ENCODE measurements at regions not wholly inside any gene's neighbourhood (a gene's known extent, or its start where the extent isn't known, plus 50 kb on each side); places are given as distances from the start of the nearest gene placed in this dataset.
"Not testable (repeated sequence)": the region's sequence is repeated elsewhere in the genome, so short reads cannot be mapped to it uniquely, and the experiment has no call there.

DNA sequence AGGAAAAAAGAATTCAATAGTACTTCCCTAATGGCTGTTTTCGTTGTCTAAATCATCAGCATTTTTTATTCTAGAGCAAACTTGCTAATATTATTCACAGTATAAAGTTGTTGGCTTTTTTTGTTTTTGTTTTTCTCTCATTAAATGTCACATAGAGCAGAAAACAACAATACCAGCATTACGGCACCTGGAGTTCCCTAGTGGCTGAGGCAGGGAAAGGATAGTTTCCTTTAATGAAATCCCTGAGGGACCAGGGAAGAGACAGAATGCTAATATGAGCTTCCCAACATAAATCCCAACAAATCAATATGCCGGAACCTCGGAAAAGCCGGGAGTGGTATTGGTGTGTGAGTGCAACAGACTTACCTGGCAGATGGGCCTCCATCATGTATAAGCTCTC, 235.2 kb upstream of the ASCC3 start:
- Histone ChIP-seq H3K4me3 (ENCODE audit: low read length) (no peak overlapping the region), H3K9ac (ENCODE audit: low read depth, low read length) (no peak overlapping the region), H3K27ac (ENCODE audit: low read length) (no peak overlapping the region), H3K9me3 (ENCODE audit: insufficient read depth, low read depth, low read length) (no peaks in the 10 kb centered on the region), H3K4me1 (ENCODE audit: insufficient read depth, low read length) (peaks cover 8% of the 10 kb centered on the region; the same call in 1 of the 2 replicates), H3K27me3 (ENCODE audit: insufficient read depth, low read length) (no peaks in the 10 kb centered on the region), H3K36me3 (ENCODE audit: insufficient read depth, low read depth, low read length) (no peaks in the 10 kb centered on the region)

DNA sequence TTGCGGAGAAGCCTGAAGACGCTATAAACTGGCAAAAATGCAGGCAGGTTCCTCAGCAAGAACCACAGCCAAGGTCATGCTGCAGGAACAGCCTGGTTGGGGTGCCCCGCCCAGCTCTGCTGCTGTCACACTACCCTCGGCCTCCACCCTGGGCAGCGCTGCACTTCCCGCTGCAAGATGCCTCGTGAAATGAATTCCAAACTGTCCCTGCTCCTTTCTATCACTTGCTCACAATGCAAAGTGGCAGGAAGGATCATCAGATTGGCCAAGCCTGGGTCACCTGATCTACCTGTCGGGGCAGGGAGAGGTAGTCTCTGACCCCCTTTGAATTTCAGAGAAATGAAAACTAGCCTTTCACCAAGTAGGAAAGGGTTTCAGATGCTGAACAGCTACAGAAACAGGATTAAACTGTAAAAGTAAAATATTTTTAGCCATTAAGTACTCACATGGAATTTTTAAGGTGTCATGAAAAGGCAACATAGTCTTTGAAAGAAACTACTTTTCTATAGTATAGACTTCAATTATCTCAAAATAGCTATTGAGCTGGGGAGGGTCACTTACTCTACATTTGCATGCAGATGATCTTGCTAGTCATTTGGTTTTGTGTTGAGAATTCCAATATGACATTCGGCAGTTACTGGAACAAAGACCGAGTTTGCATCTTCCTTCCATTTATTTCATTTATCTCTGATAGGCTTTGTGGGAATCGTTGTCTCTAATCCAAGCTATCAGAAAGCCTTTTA, 236.4 kb upstream of the ASCC3 start:
- Histone ChIP-seq H3K4me1 (ENCODE audit: insufficient read depth, low read length) (peaks cover 8% of the 10 kb centered on the region; the same call in 1 of the 2 replicates), H3K4me3 (ENCODE audit: low read length) (peak overlapping the region; percentile 31; the same call in 1 of the 2 replicates), H3K27ac (ENCODE audit: low read length) (no peak overlapping the region), H3K9ac (ENCODE audit: low read depth, low read length) (no peak overlapping the region), H3K27me3 (ENCODE audit: insufficient read depth, low read length) (no peaks in the 10 kb centered on the region), H3K9me3 (ENCODE audit: insufficient read depth, low read depth, low read length) (no peaks in the 10 kb centered on the region), H3K36me3 (ENCODE audit: insufficient read depth, low read depth, low read length) (no peaks in the 10 kb centered on the region)

DNA sequence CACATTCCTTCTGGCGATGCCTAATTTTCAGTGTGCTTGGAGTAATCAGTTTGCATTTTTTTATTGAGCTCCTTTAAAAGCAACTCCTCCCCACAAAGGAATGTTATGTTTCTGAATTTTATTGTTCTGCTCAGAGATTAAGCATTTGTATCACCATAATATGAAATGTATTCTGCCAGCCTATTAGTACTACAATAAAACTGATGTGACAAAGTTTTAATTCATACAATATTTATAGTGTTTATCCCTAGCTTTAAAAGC, 236.9 kb upstream of the ASCC3 start:
- Histone ChIP-seq H3K9me3 (ENCODE audit: insufficient read depth, low read depth, low read length) (no peaks in the 10 kb centered on the region), H3K27ac (ENCODE audit: low read length) (no peak overlapping the region), H3K36me3 (ENCODE audit: insufficient read depth, low read depth, low read length) (no peaks in the 10 kb centered on the region), H3K27me3 (ENCODE audit: insufficient read depth, low read length) (no peaks in the 10 kb centered on the region), H3K9ac (ENCODE audit: low read depth, low read length) (no peak overlapping the region), H3K4me1 (ENCODE audit: insufficient read depth, low read length) (peaks cover 8% of the 10 kb centered on the region; the same call in 1 of the 2 replicates), H3K4me3 (ENCODE audit: low read length) (no peak overlapping the region)

DNA sequence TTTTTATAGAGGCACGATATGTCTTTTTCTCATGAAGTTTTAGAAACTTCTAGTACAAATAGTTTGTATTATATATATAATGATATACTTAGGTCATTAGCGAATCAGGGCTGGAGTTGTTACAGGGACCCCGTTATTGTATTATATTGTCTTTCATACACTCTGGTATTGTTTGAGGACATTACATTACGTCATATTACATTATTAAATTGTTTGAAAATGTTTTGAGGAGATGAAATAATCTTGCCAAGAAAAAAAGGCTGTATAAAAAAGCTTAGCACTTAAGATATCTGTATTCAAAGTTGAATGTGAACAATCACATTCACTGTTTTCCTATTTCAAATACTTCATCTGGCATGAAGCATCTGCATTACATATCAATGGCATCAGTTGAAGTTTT, 239.6 kb upstream of the ASCC3 start:
- no peak overlapping the region for H3K4me3 ChIP-seq (ENCODE audit: low read length)
- H3K9me3 ChIP-seq (ENCODE audit: insufficient read depth, low read depth, low read length) = no peaks in the 10 kb centered on the region
- no peak overlapping the region for H3K27ac ChIP-seq (ENCODE audit: low read length)
- no peaks in the 10 kb centered on the region for H3K27me3 ChIP-seq (ENCODE audit: insufficient read depth, low read length)
- no peaks in the 10 kb centered on the region for H3K36me3 ChIP-seq (ENCODE audit: insufficient read depth, low read depth, low read length)
- H3K9ac ChIP-seq (ENCODE audit: low read depth, low read length) = no peak overlapping the region
- peaks cover 8% of the 10 kb centered on the region; the same call in 1 of the 2 replicates for H3K4me1 ChIP-seq (ENCODE audit: insufficient read depth, low read length)

DNA sequence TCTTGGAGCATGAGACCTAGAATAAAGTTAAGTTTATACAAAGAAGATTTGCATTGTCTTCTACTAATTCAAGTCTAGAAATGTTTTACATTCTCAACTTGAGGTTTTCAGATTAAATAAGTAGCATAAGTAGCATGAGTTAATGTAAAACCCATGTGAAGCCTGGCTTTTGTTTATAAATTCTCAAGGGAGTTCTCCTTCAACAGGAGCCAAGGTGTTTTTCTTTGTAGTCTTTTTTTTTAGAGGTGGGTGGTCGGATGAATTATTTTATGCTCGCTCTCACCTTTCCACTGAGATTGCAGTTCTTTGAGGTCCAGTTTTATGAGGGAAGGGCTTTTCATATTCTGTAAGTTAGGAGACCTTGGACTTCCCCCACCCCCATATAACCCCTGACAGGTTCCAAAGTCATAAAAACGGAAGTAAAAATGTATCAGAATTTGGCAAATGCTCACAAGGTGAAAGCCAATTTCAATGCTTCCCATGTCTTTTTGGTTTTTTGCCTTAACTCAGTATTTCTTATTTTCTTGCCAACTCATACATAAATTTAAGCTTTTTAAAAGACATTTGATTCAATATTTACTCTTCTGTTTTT, 244.3 kb upstream of the ASCC3 start:
- no peak overlapping the region for H3K4me3 ChIP-seq (ENCODE audit: low read length)
- H3K9me3 ChIP-seq (ENCODE audit: insufficient read depth, low read depth, low read length) = no peaks in the 10 kb centered on the region
- H3K4me1 ChIP-seq (ENCODE audit: insufficient read depth, low read length) = no peaks in the 10 kb centered on the region
- no peaks in the 10 kb centered on the region for H3K36me3 ChIP-seq (ENCODE audit: insufficient read depth, low read depth, low read length)
- no peak overlapping the region for H3K9ac ChIP-seq (ENCODE audit: low read depth, low read length)
- H3K27ac ChIP-seq (ENCODE audit: low read length) = no peak overlapping the region
- H3K27me3 ChIP-seq (ENCODE audit: insufficient read depth, low read length) = no peaks in the 10 kb centered on the region

DNA sequence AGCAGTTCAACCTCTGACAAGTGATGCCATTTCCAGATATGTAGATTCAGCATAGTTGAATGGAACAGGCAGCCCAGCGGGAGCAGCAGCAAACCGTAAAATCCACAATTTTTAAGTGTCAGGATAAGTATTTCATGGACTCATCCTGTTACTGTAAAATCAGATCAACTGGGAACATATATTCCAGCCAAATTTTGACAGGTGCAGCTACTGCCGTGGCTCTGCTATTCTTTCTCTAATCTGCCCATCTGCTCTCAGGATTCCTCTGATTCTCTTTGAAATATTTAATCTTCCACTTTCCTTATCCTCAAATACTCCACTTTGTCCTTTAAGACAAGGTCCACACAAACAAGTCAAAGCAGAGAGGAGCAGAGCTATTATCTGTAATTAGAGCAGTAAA, 245.4 kb upstream of the ASCC3 start:
- H3K4me1 ChIP-seq (ENCODE audit: insufficient read depth, low read length) = no peaks in the 10 kb centered on the region
- H3K27ac ChIP-seq (ENCODE audit: low read length) = no peak overlapping the region
- no peaks in the 10 kb centered on the region for H3K9me3 ChIP-seq (ENCODE audit: insufficient read depth, low read depth, low read length)
- no peak overlapping the region for H3K4me3 ChIP-seq (ENCODE audit: low read length)
- no peak overlapping the region for H3K9ac ChIP-seq (ENCODE audit: low read depth, low read length)
- H3K27me3 ChIP-seq (ENCODE audit: insufficient read depth, low read length) = no peaks in the 10 kb centered on the region
- H3K36me3 ChIP-seq (ENCODE audit: insufficient read depth, low read depth, low read length) = no peaks in the 10 kb centered on the region

DNA sequence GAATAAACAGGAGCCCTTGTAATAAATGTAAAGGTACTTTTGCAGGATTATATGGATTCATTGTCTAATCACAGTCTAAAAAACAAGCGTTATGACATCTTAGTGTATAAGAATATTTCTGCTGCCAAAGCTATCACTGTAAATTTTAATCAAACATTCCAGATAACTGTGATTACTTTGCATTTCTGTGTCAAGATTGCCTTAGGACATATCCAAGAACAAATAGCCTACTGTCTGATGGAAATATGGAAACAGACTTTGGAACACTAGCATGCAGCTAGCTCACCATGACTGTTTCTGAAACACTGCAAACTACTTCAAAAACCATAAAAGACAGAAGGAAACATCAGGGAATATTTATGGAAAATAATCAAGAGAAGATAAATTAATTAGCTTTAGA, 248.7 kb upstream of the ASCC3 start:
- no peak overlapping the region for H3K4me3 ChIP-seq (ENCODE audit: low read length)
- no peaks in the 10 kb centered on the region for H3K9me3 ChIP-seq (ENCODE audit: insufficient read depth, low read depth, low read length)
- H3K4me1 ChIP-seq (ENCODE audit: insufficient read depth, low read length) = no peaks in the 10 kb centered on the region
- H3K9ac ChIP-seq (ENCODE audit: low read depth, low read length) = no peak overlapping the region
- no peaks in the 10 kb centered on the region for H3K36me3 ChIP-seq (ENCODE audit: insufficient read depth, low read depth, low read length)
- H3K27me3 ChIP-seq (ENCODE audit: insufficient read depth, low read length) = no peaks in the 10 kb centered on the region
- H3K27ac ChIP-seq (ENCODE audit: low read length) = no peak overlapping the region

DNA sequence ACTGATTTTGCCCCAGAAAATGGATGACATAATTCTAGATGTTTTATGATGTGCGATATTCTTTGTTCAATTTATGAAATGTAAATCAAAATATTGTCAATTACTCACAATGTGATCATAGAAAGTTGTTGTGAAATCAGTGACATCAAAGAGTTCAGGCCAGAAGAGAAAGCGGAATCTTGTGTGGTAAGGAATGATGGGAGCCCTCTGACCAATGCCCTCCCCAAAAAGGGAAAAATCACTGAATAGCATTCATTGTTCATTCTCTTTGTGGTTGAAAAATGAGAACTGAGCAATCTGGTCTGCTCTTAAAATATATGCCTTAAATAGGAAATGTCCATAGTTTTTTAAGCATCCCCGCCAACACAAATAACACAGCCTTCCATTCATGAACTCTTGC, 247.1 kb upstream of the GRIK2 start:
- no peaks in the 10 kb centered on the region for H3K27me3 ChIP-seq (ENCODE audit: insufficient read depth, low read length)
- no peak overlapping the region for H3K9ac ChIP-seq (ENCODE audit: low read depth, low read length)
- H3K4me1 ChIP-seq (ENCODE audit: insufficient read depth, low read length) = peaks cover 13% of the 10 kb centered on the region; the same call in 1 of the 2 replicates
- H3K27ac ChIP-seq (ENCODE audit: low read length) = no peak overlapping the region
- no peak overlapping the region for H3K4me3 ChIP-seq (ENCODE audit: low read length)
- no peaks in the 10 kb centered on the region for H3K9me3 ChIP-seq (ENCODE audit: insufficient read depth, low read depth, low read length)
- no peaks in the 10 kb centered on the region for H3K36me3 ChIP-seq (ENCODE audit: insufficient read depth, low read depth, low read length)

DNA sequence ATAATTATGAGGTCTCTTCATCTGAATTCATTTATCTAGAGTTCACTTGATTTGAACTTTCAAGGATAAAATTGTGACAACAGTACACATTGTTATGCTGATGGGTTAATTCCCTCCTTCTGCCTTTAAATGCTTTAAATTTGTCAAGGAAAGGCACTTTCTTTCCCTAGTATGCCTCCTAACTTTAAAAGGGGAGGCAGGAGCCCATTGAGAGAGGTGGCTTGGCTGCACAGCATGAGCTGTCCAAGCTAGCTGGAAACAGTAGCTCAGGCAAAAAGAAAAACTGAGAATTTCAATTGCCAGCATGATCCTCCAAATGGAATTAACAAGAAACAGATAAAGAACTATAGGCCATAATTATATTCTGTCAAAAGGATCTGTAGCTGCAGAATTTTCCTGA, 243.3 kb upstream of the GRIK2 start:
- Histone ChIP-seq H3K27me3 (ENCODE audit: insufficient read depth, low read length) (no peaks in the 10 kb centered on the region), H3K4me1 (ENCODE audit: insufficient read depth, low read length) (peaks cover 13% of the 10 kb centered on the region; the same call in 1 of the 2 replicates), H3K27ac (ENCODE audit: low read length) (no peak overlapping the region), H3K9me3 (ENCODE audit: insufficient read depth, low read depth, low read length) (no peaks in the 10 kb centered on the region), H3K4me3 (ENCODE audit: low read length) (no peak overlapping the region), H3K36me3 (ENCODE audit: insufficient read depth, low read depth, low read length) (no peaks in the 10 kb centered on the region), H3K9ac (ENCODE audit: low read depth, low read length) (no peak overlapping the region)

DNA sequence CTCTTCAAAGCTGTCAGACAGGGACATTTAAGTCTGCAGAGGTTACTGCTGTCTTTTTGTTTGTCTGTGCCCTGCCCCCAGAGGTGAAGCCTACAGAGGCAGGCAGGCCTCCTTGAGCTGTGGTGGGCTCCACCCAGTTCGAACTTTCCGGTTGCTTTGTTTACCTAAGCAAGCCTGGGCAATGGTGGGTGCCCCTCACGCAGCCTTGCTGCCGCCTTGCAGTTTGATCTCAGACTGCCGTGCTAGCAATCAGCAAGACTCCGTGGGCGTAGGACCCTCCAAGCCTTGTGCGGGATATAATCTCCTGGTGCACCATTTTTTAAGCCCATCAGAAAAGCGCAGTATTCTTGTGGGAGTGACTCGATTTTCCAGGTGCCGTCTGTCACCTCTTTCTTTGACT, 235.9 kb upstream of the GRIK2 start:
- H3K27ac ChIP-seq (ENCODE audit: low read length); H3K9ac ChIP-seq (ENCODE audit: low read depth, low read length); H3K9me3 ChIP-seq (ENCODE audit: insufficient read depth, low read depth, low read length); H3K4me3 ChIP-seq (ENCODE audit: low read length); H3K4me1 ChIP-seq (ENCODE audit: insufficient read depth, low read length); H3K36me3 ChIP-seq (ENCODE audit: insufficient read depth, low read depth, low read length); H3K27me3 ChIP-seq (ENCODE audit: insufficient read depth, low read length): not testable (repeated sequence)

DNA sequence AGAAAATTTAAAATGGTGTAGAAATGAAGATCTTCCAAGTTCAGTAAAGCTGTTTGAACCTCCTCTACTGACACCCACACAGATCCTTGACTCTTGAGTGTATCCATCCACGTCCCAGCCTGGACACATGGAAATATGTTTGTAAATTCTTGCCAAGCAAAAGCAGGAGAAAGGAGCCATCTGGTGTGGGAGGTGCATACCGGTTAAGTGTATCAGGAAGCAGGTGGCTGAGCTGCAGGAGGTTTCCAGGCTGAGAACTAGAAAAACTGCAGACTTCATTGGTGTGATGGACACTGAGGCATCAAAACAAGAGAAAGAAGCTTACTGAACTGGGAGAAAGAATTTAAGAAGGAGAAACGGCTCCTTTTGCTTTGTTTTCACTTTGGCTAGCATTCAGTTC, 229.9 kb upstream of the GRIK2 start:
- Histone ChIP-seq H3K36me3 (ENCODE audit: insufficient read depth, low read depth, low read length) (no peaks in the 10 kb centered on the region), H3K9me3 (ENCODE audit: insufficient read depth, low read depth, low read length) (no peaks in the 10 kb centered on the region), H3K4me3 (ENCODE audit: low read length) (no peak overlapping the region), H3K9ac (ENCODE audit: low read depth, low read length) (no peak overlapping the region), H3K27ac (ENCODE audit: low read length) (no peak overlapping the region), H3K4me1 (ENCODE audit: insufficient read depth, low read length) (no peaks in the 10 kb centered on the region), H3K27me3 (ENCODE audit: insufficient read depth, low read length) (no peaks in the 10 kb centered on the region)

DNA sequence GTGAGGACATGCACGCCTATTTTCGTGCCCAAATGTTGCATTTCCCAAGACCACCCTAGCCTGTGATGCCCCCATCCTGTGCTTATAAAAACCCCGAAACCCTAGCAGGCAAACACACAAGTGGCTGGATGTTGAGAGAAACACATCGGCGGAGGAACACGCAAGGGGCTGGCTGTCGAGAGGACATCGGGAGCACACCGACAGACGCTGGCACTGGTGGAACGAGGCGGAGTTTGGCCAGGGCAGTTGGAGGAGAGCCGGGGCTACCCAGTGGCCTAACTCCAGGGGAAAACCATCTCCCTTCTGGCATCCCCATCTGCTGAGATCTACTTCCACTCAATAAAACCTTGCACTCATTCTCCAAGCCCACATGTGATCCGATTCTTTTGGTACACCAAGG, 225.9 kb upstream of the GRIK2 start:
- Histone ChIP-seq H3K9me3 (ENCODE audit: insufficient read depth, low read depth, low read length) (peaks cover 11% of the 10 kb centered on the region; the same call in 1 of the 2 replicates), H3K9ac (ENCODE audit: low read depth, low read length) (no peak overlapping the region), H3K4me1 (ENCODE audit: insufficient read depth, low read length) (no peaks in the 10 kb centered on the region), H3K27me3 (ENCODE audit: insufficient read depth, low read length) (no peaks in the 10 kb centered on the region), H3K4me3 (ENCODE audit: low read length) (no peak overlapping the region), H3K36me3 (ENCODE audit: insufficient read depth, low read depth, low read length) (no peaks in the 10 kb centered on the region), H3K27ac (ENCODE audit: low read length) (no peak overlapping the region)

Measured in iPS-20b (cell line).